Ovary (tissue), 3 donors: ENCODE measurements at regions not wholly inside any gene's neighbourhood (a gene's known extent, or its start where the extent isn't known, plus 50 kb on each side); places are given as distances from the start of the nearest gene placed in this dataset.
A peak's percentile ranks its signal among the peaks of the same experiment; 100 is the strongest.

Experiments used
- EP300 ChIP-seq: sonication (generic); formaldehyde crosslinking; IDR thresholded peaks from one replicate; pipeline ENCODE4 v1.6.1; 2017; ENCODE audit warnings: antibody characterized with exemption
- POLR2A ChIP-seq: fragments of 450-650 bp; IDR thresholded peaks from one replicate; pipeline ENCODE4 v1.6.1; 2017; ENCODE audit warnings: antibody characterized with exemption, mild to moderate bottlenecking, moderate library complexity
- TF ChIP-seq, protein P1 (sequence below), 3 donors: fragments of 450-650 bp in 2 of 3; fragments of 200-600 bp in 1 of 3; IDR thresholded peaks; one replicate each; pipeline versions ENCODE4 v1.5.1 to v1.8.0; 2016 to 2022; ENCODE audit warnings: antibody characterized with exemption in 3 of 3, mild to moderate bottlenecking in 1 of 3
- donor health status: DM: no; HTN: no; CAD: no.

DNA sequence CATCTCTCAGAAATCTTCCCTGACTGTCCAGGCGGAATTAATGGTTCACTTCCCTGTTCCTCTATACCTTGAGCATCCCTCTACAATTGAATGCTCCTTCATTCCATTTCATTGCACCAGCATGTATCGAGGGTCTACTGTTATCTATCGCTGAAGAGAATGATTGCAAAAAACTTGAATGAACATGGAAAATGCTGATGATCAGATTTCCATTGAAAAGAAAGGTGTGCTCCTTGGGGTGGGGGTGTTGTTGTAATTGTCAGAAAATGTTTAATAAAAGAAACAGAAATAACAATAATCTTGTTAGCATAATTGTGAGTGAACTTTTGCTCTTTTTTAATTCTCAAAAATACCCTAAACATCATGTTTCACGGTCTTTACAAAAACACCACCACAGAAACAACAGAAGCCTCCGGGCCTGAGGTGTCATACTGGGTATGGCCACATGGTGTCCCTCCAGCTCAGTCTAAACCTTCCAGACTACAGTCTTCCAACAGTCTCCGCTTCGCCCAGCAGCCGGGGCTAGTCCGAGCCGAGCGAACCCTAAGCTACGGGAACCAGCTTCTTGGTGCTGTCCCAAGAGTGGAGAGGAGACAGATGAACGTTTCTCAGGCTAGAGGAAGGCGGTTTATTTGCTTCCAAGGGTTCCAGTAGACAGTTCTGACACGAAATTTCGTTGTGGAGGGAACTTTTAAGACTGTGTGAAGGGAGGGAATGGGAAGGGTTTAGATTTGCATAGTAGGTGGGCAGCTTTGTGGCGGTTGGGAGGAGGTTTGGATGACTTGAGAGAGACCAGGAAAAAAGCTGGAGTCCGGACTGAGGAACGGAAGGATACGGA lies 75.8 kb upstream of the ZBED5 start:
- TF ChIP-seq, protein P1, sequence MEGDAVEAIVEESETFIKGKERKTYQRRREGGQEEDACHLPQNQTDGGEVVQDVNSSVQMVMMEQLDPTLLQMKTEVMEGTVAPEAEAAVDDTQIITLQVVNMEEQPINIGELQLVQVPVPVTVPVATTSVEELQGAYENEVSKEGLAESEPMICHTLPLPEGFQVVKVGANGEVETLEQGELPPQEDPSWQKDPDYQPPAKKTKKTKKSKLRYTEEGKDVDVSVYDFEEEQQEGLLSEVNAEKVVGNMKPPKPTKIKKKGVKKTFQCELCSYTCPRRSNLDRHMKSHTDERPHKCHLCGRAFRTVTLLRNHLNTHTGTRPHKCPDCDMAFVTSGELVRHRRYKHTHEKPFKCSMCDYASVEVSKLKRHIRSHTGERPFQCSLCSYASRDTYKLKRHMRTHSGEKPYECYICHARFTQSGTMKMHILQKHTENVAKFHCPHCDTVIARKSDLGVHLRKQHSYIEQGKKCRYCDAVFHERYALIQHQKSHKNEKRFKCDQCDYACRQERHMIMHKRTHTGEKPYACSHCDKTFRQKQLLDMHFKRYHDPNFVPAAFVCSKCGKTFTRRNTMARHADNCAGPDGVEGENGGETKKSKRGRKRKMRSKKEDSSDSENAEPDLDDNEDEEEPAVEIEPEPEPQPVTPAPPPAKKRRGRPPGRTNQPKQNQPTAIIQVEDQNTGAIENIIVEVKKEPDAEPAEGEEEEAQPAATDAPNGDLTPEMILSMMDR (IDR thresholded peaks at IDR 0.05): peak; percentile 82 to 97 (median 96)
- peak; percentile 18 for TF ChIP-seq POLR2A
- no peak for TF ChIP-seq EP300
